ENCODE measurements at regions not wholly inside any gene's neighbourhood (a gene's known extent, or its start where the extent isn't known, plus 50 kb on each side); places are given as distances from the start of the nearest gene placed in this dataset.

DNA sequence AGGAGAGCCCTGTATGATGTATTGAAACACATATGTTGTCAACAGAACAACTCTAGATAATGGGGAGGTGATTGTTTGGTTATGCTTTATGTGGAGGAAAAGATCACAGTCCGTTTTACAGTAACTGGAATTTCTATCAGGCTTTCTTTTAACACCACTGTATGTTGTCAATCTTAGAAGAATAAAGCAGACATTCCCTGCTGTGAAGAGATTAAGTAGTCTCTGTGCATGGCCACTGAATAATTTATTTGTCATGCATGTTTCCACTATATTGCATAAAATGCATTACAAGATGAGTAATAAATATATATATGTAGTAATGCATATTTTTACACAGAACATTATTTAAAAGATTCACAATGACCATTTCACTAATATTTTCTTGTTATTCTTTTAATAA is 440.0 kb downstream of the ANKRD7 start:
- H3K4me3 ChIP-seq (replicated peaks; ENCODE audit: insufficient read depth, low read length) = no peak overlapping the region
- no peaks in the 10 kb centered on the region for H3K27me3 ChIP-seq (ENCODE audit: insufficient read depth, poor library complexity, severe bottlenecking)
- H3K27ac ChIP-seq (replicated peaks) = no peak overlapping the region
- TF ChIP-seq, protein P1, sequence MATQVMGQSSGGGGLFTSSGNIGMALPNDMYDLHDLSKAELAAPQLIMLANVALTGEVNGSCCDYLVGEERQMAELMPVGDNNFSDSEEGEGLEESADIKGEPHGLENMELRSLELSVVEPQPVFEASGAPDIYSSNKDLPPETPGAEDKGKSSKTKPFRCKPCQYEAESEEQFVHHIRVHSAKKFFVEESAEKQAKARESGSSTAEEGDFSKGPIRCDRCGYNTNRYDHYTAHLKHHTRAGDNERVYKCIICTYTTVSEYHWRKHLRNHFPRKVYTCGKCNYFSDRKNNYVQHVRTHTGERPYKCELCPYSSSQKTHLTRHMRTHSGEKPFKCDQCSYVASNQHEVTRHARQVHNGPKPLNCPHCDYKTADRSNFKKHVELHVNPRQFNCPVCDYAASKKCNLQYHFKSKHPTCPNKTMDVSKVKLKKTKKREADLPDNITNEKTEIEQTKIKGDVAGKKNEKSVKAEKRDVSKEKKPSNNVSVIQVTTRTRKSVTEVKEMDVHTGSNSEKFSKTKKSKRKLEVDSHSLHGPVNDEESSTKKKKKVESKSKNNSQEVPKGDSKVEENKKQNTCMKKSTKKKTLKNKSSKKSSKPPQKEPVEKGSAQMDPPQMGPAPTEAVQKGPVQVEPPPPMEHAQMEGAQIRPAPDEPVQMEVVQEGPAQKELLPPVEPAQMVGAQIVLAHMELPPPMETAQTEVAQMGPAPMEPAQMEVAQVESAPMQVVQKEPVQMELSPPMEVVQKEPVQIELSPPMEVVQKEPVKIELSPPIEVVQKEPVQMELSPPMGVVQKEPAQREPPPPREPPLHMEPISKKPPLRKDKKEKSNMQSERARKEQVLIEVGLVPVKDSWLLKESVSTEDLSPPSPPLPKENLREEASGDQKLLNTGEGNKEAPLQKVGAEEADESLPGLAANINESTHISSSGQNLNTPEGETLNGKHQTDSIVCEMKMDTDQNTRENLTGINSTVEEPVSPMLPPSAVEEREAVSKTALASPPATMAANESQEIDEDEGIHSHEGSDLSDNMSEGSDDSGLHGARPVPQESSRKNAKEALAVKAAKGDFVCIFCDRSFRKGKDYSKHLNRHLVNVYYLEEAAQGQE (IDR thresholded peaks at IDR 0.05; ENCODE audit: insufficient replicate concordance, low read depth) = no peak
- TF ChIP-seq, protein P2, sequence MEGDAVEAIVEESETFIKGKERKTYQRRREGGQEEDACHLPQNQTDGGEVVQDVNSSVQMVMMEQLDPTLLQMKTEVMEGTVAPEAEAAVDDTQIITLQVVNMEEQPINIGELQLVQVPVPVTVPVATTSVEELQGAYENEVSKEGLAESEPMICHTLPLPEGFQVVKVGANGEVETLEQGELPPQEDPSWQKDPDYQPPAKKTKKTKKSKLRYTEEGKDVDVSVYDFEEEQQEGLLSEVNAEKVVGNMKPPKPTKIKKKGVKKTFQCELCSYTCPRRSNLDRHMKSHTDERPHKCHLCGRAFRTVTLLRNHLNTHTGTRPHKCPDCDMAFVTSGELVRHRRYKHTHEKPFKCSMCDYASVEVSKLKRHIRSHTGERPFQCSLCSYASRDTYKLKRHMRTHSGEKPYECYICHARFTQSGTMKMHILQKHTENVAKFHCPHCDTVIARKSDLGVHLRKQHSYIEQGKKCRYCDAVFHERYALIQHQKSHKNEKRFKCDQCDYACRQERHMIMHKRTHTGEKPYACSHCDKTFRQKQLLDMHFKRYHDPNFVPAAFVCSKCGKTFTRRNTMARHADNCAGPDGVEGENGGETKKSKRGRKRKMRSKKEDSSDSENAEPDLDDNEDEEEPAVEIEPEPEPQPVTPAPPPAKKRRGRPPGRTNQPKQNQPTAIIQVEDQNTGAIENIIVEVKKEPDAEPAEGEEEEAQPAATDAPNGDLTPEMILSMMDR (IDR thresholded peaks at IDR 0.05; ENCODE audit: insufficient read depth, low read length) = no peak
- TF ChIP-seq POLR2AphosphoS5 (IDR thresholded peaks at IDR 0.05; ENCODE audit: low read depth) (no peak), GABPA (IDR thresholded peaks at IDR 0.05; ENCODE audit: low read depth) (no peak), SPI1 (IDR thresholded peaks at IDR 0.05; ENCODE audit: borderline replicate concordance, low read depth) (no peak)
- no peak for DNase-seq (ENCODE audit: low read depth in 1 of 2, low spot score in 1 of 2)

DNA sequence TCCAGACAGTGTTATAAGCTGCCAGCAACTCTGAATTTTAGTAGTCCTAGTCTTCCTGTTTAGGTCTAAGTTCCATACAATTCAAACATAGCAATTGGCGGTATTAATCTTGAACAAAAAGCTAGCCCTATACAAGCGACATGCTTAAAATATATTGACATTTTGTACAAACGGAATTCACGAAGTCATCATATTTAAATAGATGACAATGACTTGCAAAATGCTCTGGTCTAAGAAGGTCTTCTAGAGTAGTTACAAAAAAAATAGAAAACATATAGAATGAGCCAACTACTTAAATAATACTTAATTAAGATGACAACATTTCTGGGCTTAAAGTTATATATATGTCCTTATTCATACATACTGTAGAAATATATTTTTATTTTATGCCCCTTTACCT is 446.6 kb downstream of the ANKRD7 start:
- H3K27ac ChIP-seq (replicated peaks) = no peak overlapping the region
- no peak for DNase-seq (ENCODE audit: low read depth in 1 of 2, low spot score in 1 of 2)
- no peak overlapping the region for H3K4me3 ChIP-seq (replicated peaks; ENCODE audit: insufficient read depth, low read length)
- no peaks in the 10 kb centered on the region for H3K27me3 ChIP-seq (ENCODE audit: insufficient read depth, poor library complexity, severe bottlenecking)
- TF ChIP-seq POLR2AphosphoS5 (IDR thresholded peaks at IDR 0.05; ENCODE audit: low read depth) (no peak), GABPA (IDR thresholded peaks at IDR 0.05; ENCODE audit: low read depth) (no peak), SPI1 (IDR thresholded peaks at IDR 0.05; ENCODE audit: borderline replicate concordance, low read depth) (no peak)
- TF ChIP-seq, protein P1 (IDR thresholded peaks at IDR 0.05; ENCODE audit: insufficient replicate concordance, low read depth) = no peak
- TF ChIP-seq, protein P2 (IDR thresholded peaks at IDR 0.05; ENCODE audit: insufficient read depth, low read length) = no peak

DNA sequence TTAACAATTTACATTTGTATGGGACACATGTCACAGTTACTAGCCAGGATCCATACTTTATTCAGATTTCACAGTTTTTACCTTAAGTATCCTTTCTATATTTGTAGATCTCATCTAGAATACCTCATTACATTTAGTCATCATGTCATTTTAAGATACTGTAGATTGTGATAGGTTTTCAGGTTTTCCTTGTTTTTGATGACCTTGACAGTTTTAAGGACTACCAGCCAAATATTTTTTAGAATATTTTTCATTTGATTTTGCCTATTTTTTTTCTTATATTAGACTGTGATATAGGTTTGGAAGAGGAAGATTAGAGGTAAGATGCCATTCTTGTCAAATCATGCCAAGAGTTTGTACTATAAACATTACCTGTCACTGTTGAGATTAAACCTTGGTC is 460.3 kb downstream of the ANKRD7 start:
- DNase-seq (ENCODE audit: low read depth in 1 of 2, low spot score in 1 of 2) = no peak
- no peak overlapping the region for H3K27ac ChIP-seq (replicated peaks)
- H3K4me3 ChIP-seq (replicated peaks; ENCODE audit: insufficient read depth, low read length) = no peak overlapping the region
- no peak for TF ChIP-seq SPI1 (IDR thresholded peaks at IDR 0.05; ENCODE audit: borderline replicate concordance, low read depth)
- TF ChIP-seq GABPA (IDR thresholded peaks at IDR 0.05; ENCODE audit: low read depth) = no peak
- TF ChIP-seq, protein P2 (IDR thresholded peaks at IDR 0.05; ENCODE audit: insufficient read depth, low read length) = no peak
- TF ChIP-seq, protein P1 (IDR thresholded peaks at IDR 0.05; ENCODE audit: insufficient replicate concordance, low read depth) = no peak
- TF ChIP-seq POLR2AphosphoS5 (IDR thresholded peaks at IDR 0.05; ENCODE audit: low read depth) = no peak
- no peaks in the 10 kb centered on the region for H3K27me3 ChIP-seq (ENCODE audit: insufficient read depth, poor library complexity, severe bottlenecking)
